ENCODE measurements at regions not wholly inside any gene's neighbourhood (a gene's known extent, or its start where the extent isn't known, plus 50 kb on each side); places are given as distances from the start of the nearest gene placed in this dataset.

GRCh38 chr1:98056781-98057180 is 135.9 kb upstream of the DPYD start:
- TF ChIP-seq CTCF (conservative IDR thresholded peaks at IDR 0.05; ENCODE audit: low read depth, low read length) (no peak), EZH2 (IDR thresholded peaks at IDR 0.05; ENCODE audit: borderline replicate concordance, low read depth, low read length, poor library complexity, severe bottlenecking) (no peak)
- Histone ChIP-seq H3K27ac (ENCODE audit: low read depth, low read length, poor library complexity, severe bottlenecking) (no peak overlapping the region), H3K4me3 (ENCODE audit: low read depth, low read length, poor library complexity, severe bottlenecking) (no peak overlapping the region), H3K4me1 (ENCODE audit: insufficient read depth, low read length, poor library complexity, severe bottlenecking) (peaks cover 12% of the 10 kb centered on the region), H3K9me3 (ENCODE audit: low read depth, low read length, poor library complexity, severe bottlenecking) (no peaks in the 10 kb centered on the region), H3K27me3 (replicated peaks; ENCODE audit: insufficient read depth, low read depth, low read length, poor library complexity) (no peaks in the 10 kb centered on the region), H3K36me3 (ENCODE audit: insufficient read depth, low read length, poor library complexity, severe bottlenecking) (no peaks in the 10 kb centered on the region)
- DNase-seq (ENCODE audit: low spot score), result no peak
- BruUV-seq (replicated peaks), result no TSS peak
- intact Hi-C loops (cut with micrococcal nuclease; ENCODE audit: unreplicated experiment), result loop anchor here (5.0 to 10.0 kb wide), 2 partner anchors 351 to 382 kb away; no protein-coding TSS in a partner anchor
- ChIA-PET POLR2A (ENCODE audit: low non-redundant PET) (no interaction called here), CTCF (no interaction called here)

GRCh38 chr1:98055457-98055856 is 134.6 kb upstream of the DPYD start:
- H3K27me3 ChIP-seq (replicated peaks; ENCODE audit: insufficient read depth, low read depth, low read length, poor library complexity), result no peaks in the 10 kb centered on the region
- no peak for DNase-seq (ENCODE audit: low spot score)
- POLR2A ChIA-PET (ENCODE audit: low non-redundant PET), result no interaction called here
- peaks cover 24% of the 10 kb centered on the region for H3K4me1 ChIP-seq (ENCODE audit: insufficient read depth, low read length, poor library complexity, severe bottlenecking)
- no peak for TF ChIP-seq EZH2 (IDR thresholded peaks at IDR 0.05; ENCODE audit: borderline replicate concordance, low read depth, low read length, poor library complexity, severe bottlenecking)
- TF ChIP-seq CTCF (conservative IDR thresholded peaks at IDR 0.05; ENCODE audit: low read depth, low read length), result no peak
- H3K4me3 ChIP-seq (ENCODE audit: low read depth, low read length, poor library complexity, severe bottlenecking), result no peak overlapping the region
- no peaks in the 10 kb centered on the region for H3K9me3 ChIP-seq (ENCODE audit: low read depth, low read length, poor library complexity, severe bottlenecking)
- H3K36me3 ChIP-seq (ENCODE audit: insufficient read depth, low read length, poor library complexity, severe bottlenecking), result no peaks in the 10 kb centered on the region
- CTCF ChIA-PET, result interaction anchor here (1.5 kb wide), 1 partner anchor 413 kb away, joined by 3 read pairs; no protein-coding TSS in a partner anchor
- intact Hi-C loops (cut with micrococcal nuclease; ENCODE audit: unreplicated experiment), result loop anchor here (5.0 to 10.0 kb wide), 2 partner anchors 352 to 381 kb away; no protein-coding TSS in a partner anchor
- no peak overlapping the region for H3K27ac ChIP-seq (ENCODE audit: low read depth, low read length, poor library complexity, severe bottlenecking)
- no TSS peak for BruUV-seq (replicated peaks)

GRCh38 chr1:98054786-98055185 is 134.0 kb upstream of the DPYD start:
- Histone ChIP-seq H3K4me1 (ENCODE audit: insufficient read depth, low read length, poor library complexity, severe bottlenecking) (peaks cover 31% of the 10 kb centered on the region), H3K36me3 (ENCODE audit: insufficient read depth, low read length, poor library complexity, severe bottlenecking) (no peaks in the 10 kb centered on the region), H3K27me3 (replicated peaks; ENCODE audit: insufficient read depth, low read depth, low read length, poor library complexity) (no peaks in the 10 kb centered on the region), H3K9me3 (ENCODE audit: low read depth, low read length, poor library complexity, severe bottlenecking) (no peaks in the 10 kb centered on the region), H3K27ac (ENCODE audit: low read depth, low read length, poor library complexity, severe bottlenecking) (no peak overlapping the region), H3K4me3 (ENCODE audit: low read depth, low read length, poor library complexity, severe bottlenecking) (no peak overlapping the region)
- no peak for DNase-seq (ENCODE audit: low spot score)
- POLR2A ChIA-PET (ENCODE audit: low non-redundant PET), result no interaction called here
- TF ChIP-seq EZH2 (IDR thresholded peaks at IDR 0.05; ENCODE audit: borderline replicate concordance, low read depth, low read length, poor library complexity, severe bottlenecking) (no peak), CTCF (conservative IDR thresholded peaks at IDR 0.05; ENCODE audit: low read depth, low read length) (no peak)
- intact Hi-C loops (cut with micrococcal nuclease; ENCODE audit: unreplicated experiment), result loop anchor here (5.0 to 10.0 kb wide), 7 partner anchors 232 to 1817 kb away; no protein-coding TSS in a partner anchor
- CTCF ChIA-PET, result interaction anchor here (1.5 kb wide), 1 partner anchor 414 kb away, joined by 3 read pairs; no protein-coding TSS in a partner anchor
- no TSS peak for BruUV-seq (replicated peaks)

All from A673 (cell line).